H1 (cell line): ENCODE measurements at regions not wholly inside any gene's neighbourhood (a gene's known extent, or its start where the extent isn't known, plus 50 kb on each side); places are given as distances from the start of the nearest gene placed in this dataset.

Experiments used
- EZH2 ChIP-seq: fragments of 200-600 bp; sonication (generic); IDR thresholded peaks from 2 replicates; pipeline ENCODE4 v1.7.1; 2012; ENCODE audit warnings: low read depth, mild to moderate bottlenecking, moderate library complexity, low read length, inconsistent platforms; ENCODE audit not compliant: severe bottlenecking
- TF ChIP-seq, protein P1 (sequence below), 3 experiments: IDR thresholded peaks; 1 replicate in 2 of 3; 2 replicates in 1 of 3; pipeline versions ENCODE4 v1.5.1 to v1.6.1; 2011; ENCODE audit warnings: low read length in 3 of 3, mild to moderate bottlenecking in 3 of 3, inconsistent platforms in 2 of 3, low read depth in 1 of 3, moderate library complexity in 1 of 3; ENCODE audit not compliant: insufficient read depth in 1 of 3; ENCODE audit errors: control extremely low read depth in 1 of 3

DNA sequence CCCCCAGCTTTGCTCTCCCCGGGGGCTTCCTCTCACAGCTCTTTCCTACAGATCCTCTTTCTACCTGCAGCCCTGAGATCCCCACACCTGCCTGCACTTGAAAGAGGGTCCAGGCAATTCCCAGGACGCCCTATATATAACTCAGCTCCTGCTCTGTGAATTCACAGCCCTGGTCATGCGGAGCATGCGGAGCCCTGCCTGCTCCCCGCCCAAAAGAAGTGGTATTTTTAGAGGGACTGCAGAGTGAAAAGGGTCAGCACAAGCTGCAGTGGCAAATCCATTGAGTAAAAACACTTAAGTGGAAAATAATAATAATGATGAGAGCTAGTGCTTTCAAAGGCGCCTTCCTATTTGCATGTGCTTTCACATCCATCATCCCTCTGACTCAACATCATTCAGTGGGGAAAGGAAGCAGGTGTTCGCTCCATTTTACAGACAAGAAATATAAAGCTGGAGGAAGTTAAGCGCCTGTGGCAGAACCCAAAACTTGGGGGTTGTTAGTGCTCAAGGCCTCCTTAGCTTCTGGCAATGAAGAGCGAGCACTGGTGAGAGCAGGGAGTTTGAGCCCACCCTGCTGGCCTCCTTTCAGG is 76.3 kb upstream of the LIPC start:
- TF ChIP-seq, protein P1, sequence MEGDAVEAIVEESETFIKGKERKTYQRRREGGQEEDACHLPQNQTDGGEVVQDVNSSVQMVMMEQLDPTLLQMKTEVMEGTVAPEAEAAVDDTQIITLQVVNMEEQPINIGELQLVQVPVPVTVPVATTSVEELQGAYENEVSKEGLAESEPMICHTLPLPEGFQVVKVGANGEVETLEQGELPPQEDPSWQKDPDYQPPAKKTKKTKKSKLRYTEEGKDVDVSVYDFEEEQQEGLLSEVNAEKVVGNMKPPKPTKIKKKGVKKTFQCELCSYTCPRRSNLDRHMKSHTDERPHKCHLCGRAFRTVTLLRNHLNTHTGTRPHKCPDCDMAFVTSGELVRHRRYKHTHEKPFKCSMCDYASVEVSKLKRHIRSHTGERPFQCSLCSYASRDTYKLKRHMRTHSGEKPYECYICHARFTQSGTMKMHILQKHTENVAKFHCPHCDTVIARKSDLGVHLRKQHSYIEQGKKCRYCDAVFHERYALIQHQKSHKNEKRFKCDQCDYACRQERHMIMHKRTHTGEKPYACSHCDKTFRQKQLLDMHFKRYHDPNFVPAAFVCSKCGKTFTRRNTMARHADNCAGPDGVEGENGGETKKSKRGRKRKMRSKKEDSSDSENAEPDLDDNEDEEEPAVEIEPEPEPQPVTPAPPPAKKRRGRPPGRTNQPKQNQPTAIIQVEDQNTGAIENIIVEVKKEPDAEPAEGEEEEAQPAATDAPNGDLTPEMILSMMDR (IDR thresholded peaks at IDR 0.05; ENCODE audit: control extremely low read depth in 1 of 3, insufficient read depth in 1 of 3, low read depth in 1 of 3, low read length in 3 of 3): no peak
- no peak for TF ChIP-seq EZH2
